HG02970 (cell line): ENCODE measurements at regions not wholly inside any gene's neighbourhood (a gene's known extent, or its start where the extent isn't known, plus 50 kb on each side); places are given as distances from the start of the nearest gene placed in this dataset.

Experiments
- ATAC-seq: cut with Tn5 transposase; IDR thresholded peaks from one replicate; pipeline ENCODE4 v1.9.1; 2021; ENCODE audit warnings: mild to moderate bottlenecking, moderate library complexity, moderate number of reproducible peaks; ENCODE audit not compliant: unreplicated experiment, low FRiP score

- ATAC-seq, result no peak
Observed at GRCh38 chr5:68886814-68887213, 207.0 kb upstream of the SLC30A5 start.

- no peak for ATAC-seq
Observed at GRCh38 chr5:68891718-68892117, 202.1 kb upstream of the SLC30A5 start.

DNA sequence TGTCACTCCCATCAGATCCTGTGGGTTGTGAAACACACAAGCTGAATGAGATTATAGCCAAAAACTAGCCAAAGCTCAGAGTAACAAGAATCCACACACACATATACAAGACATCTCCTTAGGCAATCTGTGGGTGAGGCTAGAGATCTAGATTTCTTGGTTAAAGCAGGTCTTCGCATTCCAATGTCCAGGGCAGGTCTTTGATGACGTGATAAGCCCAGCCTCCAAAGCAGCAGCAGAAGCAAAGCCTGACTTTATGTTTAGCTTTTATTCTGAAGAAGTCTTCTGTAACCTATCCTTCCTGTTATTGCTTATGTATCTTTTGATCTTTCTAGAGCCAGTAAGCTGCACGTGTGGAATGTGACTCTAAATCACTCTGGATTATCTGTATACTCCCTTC, 199.1 kb upstream of the SLC30A5 start:
- ATAC-seq, result no peak

DNA sequence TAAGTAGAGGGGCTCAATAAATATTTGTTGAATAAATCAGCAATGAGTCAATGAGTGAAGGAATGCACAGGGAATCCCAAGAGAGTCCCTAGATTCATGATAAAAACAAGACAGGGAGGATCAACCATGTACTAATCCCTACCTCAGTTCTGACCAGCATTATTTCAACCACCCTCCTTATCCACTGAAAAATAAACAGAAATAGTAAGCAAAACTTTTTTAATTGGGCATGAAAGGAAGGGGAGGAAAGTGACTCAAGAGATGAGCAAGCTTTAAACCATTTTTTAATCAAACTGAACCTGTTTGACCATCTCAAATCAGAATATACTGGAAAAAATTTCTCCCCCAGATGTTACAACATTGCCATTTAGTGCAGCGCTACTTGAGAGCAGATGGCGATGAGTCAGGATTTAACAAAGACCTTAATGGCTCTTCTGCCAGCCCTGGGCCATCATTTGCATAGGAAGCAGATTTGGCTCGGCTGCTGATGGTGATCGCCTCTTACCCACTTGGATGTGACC, 194.8 kb upstream of the SLC30A5 start:
- no peak for ATAC-seq

DNA sequence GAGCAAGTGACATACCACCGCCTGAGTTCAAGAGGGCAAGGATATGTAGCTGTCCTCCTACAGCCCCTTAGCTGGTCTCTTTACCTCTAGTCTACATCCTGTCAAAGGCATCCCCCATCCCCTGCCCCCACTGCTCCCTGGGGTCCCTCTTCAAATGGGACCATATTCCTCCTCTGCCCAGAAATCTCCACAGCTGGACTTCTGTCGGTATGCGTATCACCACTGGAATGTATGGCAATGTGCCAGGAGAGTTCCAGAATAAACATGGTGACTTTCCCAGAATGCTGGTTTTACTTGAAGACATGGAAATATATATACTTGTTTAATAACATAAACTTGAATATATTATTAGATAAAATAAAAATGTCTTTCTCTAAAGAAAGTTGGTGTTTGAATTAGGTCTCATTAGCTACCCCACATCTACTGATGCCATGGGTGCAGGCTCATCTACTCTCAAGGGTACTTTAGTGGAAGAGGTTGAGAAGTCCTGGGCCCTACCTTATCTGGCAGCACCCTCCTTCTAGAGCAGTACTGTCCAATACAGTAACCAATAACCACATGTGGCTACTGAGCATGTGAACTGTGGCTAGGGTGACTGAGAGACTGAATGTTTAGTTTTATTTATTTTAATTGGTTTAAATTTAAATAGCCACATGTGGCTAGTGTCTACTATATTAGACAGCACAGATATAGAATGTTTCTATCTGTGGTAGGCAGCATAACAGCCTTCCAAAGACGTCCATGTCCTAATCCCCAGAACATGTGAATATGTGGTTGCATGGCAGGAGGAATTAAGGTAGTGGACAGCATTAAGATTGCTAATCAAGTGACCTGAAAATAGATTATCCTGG, 181.7 kb upstream of the SLC30A5 start:
- no peak for ATAC-seq

GRCh38 chr5:68915079-68915478, 178.7 kb upstream of the SLC30A5 start:
- no peak for ATAC-seq

DNA sequence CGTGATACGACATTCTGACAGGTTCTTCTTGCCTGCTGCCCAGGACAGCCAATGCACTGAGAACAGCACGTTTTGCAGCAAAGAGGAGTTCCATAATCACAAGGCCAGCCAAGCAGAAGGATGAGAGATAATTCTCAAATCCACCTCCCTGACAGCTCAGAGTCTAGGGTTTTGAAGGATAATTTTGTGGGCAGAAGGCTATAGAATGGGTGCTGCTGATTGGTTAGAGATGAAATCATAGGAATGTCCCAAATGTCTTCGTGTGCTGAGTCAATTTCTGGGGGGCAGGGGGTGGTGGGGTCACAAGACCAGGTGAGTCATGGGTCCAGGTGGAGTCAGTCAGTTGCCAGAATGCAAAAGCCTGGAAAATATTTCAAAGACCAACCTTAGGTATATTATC, 175.5 kb upstream of the SLC30A5 start:
- ATAC-seq, result no peak

- no peak for ATAC-seq
Observed at GRCh38 chr5:68919988-68920490, 173.8 kb upstream of the SLC30A5 start.

GRCh38 chr5:68920888-68921287, 172.9 kb upstream of the SLC30A5 start:
- no peak for ATAC-seq

DNA sequence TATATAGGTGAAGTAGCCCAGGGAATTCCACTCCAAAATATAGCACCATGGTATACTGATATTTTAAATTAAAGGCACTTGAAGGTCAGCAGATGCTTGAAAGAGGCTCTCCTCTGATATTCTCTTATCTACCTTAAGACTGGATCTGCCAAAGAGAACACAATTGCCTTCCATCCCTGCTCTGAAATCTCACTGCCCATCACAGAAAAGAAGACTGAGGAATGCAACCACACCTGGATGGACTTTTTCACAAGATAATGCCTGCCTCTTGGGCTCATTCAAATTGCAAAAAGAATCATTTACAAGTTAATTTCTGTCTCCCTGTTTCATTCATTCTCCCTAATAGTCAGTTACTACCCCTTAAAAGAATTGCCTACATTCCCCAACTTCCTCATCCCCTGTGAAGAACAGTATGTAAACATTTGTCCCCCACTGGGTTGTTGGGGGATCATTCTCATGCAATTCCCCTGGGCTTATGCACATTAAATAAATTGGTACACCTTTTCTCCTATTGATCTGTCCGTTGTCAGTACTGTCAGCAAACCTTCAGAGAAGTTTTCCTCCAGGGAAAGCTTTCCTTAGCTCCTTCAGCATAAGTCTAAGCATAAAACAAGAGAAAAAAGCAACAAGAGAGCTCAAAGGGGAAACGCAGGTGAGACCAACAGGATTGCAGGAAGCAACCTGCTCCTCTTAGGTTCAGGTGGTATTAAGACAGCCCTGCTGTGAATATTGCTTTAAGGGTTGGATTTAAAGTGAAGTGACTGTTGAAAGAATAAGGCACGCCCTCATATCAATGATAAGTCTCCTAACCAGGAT, 171.4 kb upstream of the SLC30A5 start:
- ATAC-seq, result no peak

DNA sequence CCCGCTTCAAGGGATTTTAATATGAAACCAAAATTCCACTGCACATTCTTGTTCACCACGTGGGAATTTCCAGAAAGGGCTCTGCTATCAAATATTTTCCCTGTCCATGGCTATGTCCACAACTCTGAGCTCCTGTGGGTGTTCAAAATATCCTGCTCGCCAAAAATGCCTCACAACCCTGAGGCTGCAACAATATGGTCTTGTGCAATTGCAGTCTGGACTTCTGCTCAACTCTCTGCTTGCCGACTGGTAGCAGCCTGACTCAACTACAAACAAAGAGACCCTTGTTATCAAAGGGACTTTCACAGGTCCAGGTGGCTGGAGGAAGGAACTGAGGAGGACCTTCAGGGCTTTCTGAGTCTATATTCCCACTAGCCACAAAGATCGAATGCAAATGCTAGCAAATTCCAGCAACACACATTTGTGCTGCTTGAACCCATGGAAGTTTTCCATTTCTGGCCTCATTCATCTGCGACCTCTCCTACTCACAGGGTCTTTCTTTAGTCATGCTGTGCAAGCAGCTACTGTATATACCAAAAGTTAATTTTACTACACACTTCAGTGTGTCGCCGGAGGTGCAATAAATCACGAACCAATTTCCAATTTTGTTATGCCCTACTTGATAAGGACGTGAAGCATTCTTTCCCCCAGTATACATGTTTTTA, 169.2 kb upstream of the SLC30A5 start:
- no peak for ATAC-seq

- ATAC-seq, result no peak
Observed at GRCh38 chr5:68928617-68929302, 165.1 kb upstream of the SLC30A5 start.

- ATAC-seq, result no peak
Observed at GRCh38 chr5:68930139-68930538, 163.7 kb upstream of the SLC30A5 start.

DNA sequence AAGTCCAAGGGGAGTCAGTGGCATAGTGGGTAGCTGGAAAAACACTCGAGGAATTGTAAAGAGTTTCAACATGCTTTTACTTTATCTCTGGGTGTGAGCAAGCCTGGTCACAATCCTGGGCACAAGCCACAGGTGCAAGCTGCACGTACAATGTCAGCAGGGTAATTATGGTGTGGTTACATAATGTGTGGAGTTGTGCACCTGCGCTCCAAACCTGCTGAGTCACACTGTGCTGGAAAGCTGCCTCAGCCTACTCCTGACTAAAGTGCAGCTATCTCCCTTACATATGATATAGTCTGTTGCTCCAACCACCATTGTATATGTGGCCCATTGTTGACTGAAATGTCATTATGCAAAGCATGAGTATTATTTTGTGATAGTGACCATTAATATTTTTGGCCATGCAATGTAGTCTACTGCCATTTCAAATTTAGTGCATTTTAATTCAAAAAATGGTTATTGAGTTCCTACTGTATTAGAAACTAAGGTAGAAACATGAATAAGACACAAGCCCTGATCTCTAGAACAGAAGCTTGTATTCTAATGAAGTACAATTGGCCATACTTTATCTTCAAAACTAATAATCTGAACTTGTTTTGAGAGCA, 160.9 kb upstream of the SLC30A5 start:
- no peak for ATAC-seq

- no peak for ATAC-seq
Observed at GRCh38 chr5:68942169-68942568, 151.6 kb upstream of the SLC30A5 start.

DNA sequence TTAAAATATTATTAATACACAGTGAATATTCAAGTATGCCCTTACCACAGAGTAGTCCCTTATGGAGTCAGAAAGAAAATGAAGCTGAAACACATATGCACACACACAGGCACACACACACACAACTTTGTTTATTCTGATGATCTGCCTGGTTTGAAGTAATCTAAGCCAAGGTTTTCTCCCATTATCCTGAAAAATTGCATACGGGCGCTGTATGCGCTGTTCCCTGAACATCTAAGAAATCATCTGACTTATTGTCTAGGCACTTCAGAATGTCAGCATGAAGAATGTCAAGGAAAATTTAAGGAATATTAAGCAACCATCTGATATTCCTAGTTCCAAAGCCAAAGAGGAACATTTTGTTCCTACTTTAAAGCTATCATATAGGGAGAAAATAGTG, 147.1 kb upstream of the SLC30A5 start:
- ATAC-seq, result no peak

- no peak for ATAC-seq
Observed at GRCh38 chr5:68947986-68948385, 145.8 kb upstream of the SLC30A5 start.

GRCh38 chr5:68949256-68949655, 144.6 kb upstream of the SLC30A5 start:
- no peak for ATAC-seq

GRCh38 chr5:68949711-68950110, 144.1 kb upstream of the SLC30A5 start:
- ATAC-seq, result no peak

DNA sequence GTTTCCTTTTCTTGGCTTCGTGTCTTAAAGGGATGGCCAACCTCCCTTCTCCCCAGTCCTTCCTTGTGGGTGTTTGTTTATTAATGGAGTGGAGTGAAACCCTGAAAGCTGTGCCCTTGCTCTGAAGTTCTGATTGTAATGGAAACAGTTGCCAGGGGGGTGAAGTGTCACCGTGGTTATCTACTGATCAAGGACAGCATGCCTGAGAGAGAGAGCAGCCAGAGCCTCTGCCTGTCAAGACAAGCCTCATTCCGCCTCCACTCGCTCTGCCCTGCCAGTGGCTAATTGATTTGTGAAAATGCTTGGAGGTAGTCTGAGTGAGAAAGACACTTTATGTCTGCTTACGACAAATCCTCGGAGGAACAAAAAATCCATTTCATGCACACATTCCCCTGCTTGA, 143.7 kb upstream of the SLC30A5 start:
- no peak for ATAC-seq
